H1 (cell line): ENCODE measurements at regions not wholly inside any gene's neighbourhood (a gene's known extent, or its start where the extent isn't known, plus 50 kb on each side); places are given as distances from the start of the nearest gene placed in this dataset.

Source experiments
- CTCF ChIA-PET: fragments of 300-600 bp; sonication (Branson Sonifier 250); formaldehyde crosslinking; loops from one replicate; lab custom pipeline; 2021; ENCODE audit not compliant: partially characterized antibody; lab: Charles Lee
- POLR2A ChIA-PET: fragments of 300-600 bp; sonication (Branson Sonifier 250); formaldehyde crosslinking; loops from one replicate; lab custom pipeline; 2021; ENCODE audit warnings: inconsistent platforms; ENCODE audit not compliant: partially characterized antibody; lab: Charles Lee
- DNase-seq, 2 experiments: peaks; one replicate each; pipeline versions ENCODE4 v3.0.0 to v3.0.0-alpha.2; 2010 to 2022; ENCODE audit warnings: low spot score in 2 of 2, low read depth in 1 of 2, mixed read lengths in 1 of 2
- FAIRE-seq: peaks from 2 replicates; lab custom pipeline; 2011; peaks lifted over from hg19 to GRCh38; lab: Jason Lieb, UNC
- H2AFZ ChIP-seq: 2 replicates; pipeline ENCODE4 v1.8.1; 2012; ENCODE audit warnings: low read length, inconsistent platforms
- H2AK5ac ChIP-seq: 2 replicates; pipeline ENCODE4 v1.6.1; 2013; ENCODE audit warnings: low read depth, low read length
- H2BK120ac ChIP-seq: replicated peaks from 2 replicates; pipeline ENCODE3; 2013; ENCODE audit warnings: low read depth, low read length, inconsistent platforms
- H2BK12ac ChIP-seq: 2 replicates; pipeline ENCODE4 v1.6.1; 2013; ENCODE audit warnings: low read depth, low read length
- H2BK15ac ChIP-seq: 2 replicates; pipeline ENCODE4 v1.6.1; 2013; ENCODE audit warnings: low read length
- H2BK20ac ChIP-seq: 2 replicates; pipeline ENCODE4 v1.6.1; 2013; ENCODE audit warnings: low read length
- H2BK5ac ChIP-seq: 2 replicates; pipeline ENCODE4 v1.6.1; 2013; ENCODE audit warnings: low read depth, low read length
- H3K14ac ChIP-seq: 2 replicates; pipeline ENCODE4 v1.6.1; 2013; ENCODE audit warnings: inconsistent platforms; ENCODE audit not compliant: insufficient read length
- H3K18ac ChIP-seq: 2 replicates; pipeline ENCODE4 v1.6.1; 2013; ENCODE audit warnings: low read length; ENCODE audit errors: extremely low read depth
- H3K23ac ChIP-seq: 2 replicates; pipeline ENCODE4 v1.6.1; 2013; ENCODE audit warnings: inconsistent platforms; ENCODE audit not compliant: insufficient read length
- H3K23me2 ChIP-seq: 2 replicates; pipeline ENCODE4 v1.6.1; 2013; ENCODE audit warnings: low read depth, low read length
- H3K27ac ChIP-seq: 2 replicates; pipeline ENCODE4 v1.6.1; 2011; ENCODE audit warnings: low read depth, low read length, inconsistent platforms
- H3K27me3 ChIP-seq, 4 experiments: replicated peaks in 1 of 4; 1 replicate in 1 of 4; 2 replicates in 3 of 4; pipeline versions ENCODE4 v1.6.1 to v1.8.1; 2011 to 2013; ENCODE audit warnings: low read length in 3 of 4, mild to moderate bottlenecking in 3 of 4, inconsistent platforms in 2 of 4, mixed read lengths in 2 of 4, moderate library complexity in 1 of 4; ENCODE audit not compliant: control insufficient read depth in 3 of 4, insufficient read depth in 3 of 4; ENCODE audit errors: extremely low read depth in 1 of 4
- H3K36me3 ChIP-seq, 4 experiments: 2 replicates each; pipeline versions ENCODE4 v1.6.1 to v1.8.1; 2011 to 2013; ENCODE audit warnings: mild to moderate bottlenecking in 4 of 4, low read length in 3 of 4, moderate library complexity in 2 of 4, control low read depth in 1 of 4, inconsistent platforms in 1 of 4; ENCODE audit not compliant: insufficient read depth in 4 of 4, control insufficient read depth in 2 of 4
- H3K4ac ChIP-seq: replicated peaks from 2 replicates; pipeline ENCODE3; 2013; ENCODE audit warnings: low read length, low read depth, mixed read lengths, inconsistent platforms; ENCODE audit not compliant: insufficient read length
- H3K4me1 ChIP-seq, 4 experiments: replicated peaks in 1 of 4; 1 replicate in 1 of 4; 2 replicates in 3 of 4; pipeline versions ENCODE4 v1.6.1 to v1.8.1; 2011 to 2013; ENCODE audit warnings: low read length in 3 of 4, inconsistent platforms in 2 of 4, mixed read lengths in 1 of 4; ENCODE audit not compliant: insufficient read depth in 4 of 4, control insufficient read depth in 3 of 4
- H3K4me2 ChIP-seq, 2 experiments: 2 replicates each; pipeline versions ENCODE4 v1.6.1 to v1.8.1; 2011 to 2013; ENCODE audit warnings: low read depth in 2 of 2, low read length in 2 of 2, control low read depth in 1 of 2, inconsistent platforms in 1 of 2, mild to moderate bottlenecking in 1 of 2; ENCODE audit not compliant: insufficient read depth in 1 of 2
- H3K4me3 ChIP-seq, 4 experiments: fragments of 200-600, 300-600 bp in 1 of 4; sonication (generic), shearing (Covaris generic), sonication (Bioruptor Twin) in 1 of 4; 2 replicates each; pipeline versions ENCODE4 v1.5.1 to v1.8.1; 2011 to 2016; ENCODE audit warnings: low read length in 4 of 4, low read depth in 3 of 4, control low read depth in 2 of 4, inconsistent platforms in 2 of 4, mild to moderate bottlenecking in 2 of 4, mixed read lengths in 1 of 4, moderate library complexity in 1 of 4; ENCODE audit not compliant: insufficient read depth in 2 of 4; ENCODE audit errors: extremely low read depth in 1 of 4
- H3K56ac ChIP-seq: replicated peaks from 2 replicates; pipeline ENCODE3; 2013; ENCODE audit warnings: low read depth, mild to moderate bottlenecking, mixed read lengths, low read length, inconsistent platforms; ENCODE audit not compliant: insufficient read length
- H3K79me1 ChIP-seq: 2 replicates; pipeline ENCODE4 v1.6.1; 2013; ENCODE audit warnings: low read depth, low read length, control low read depth
- H3K79me2 ChIP-seq, 2 experiments: 2 replicates each; pipeline versions ENCODE4 v1.6.1 to v1.8.1; 2012 to 2013; ENCODE audit warnings: low read length in 2 of 2, mild to moderate bottlenecking in 2 of 2, inconsistent platforms in 1 of 2; ENCODE audit not compliant: insufficient read depth in 2 of 2, control insufficient read depth in 1 of 2
- H3K9ac ChIP-seq, 4 experiments: replicated peaks in 1 of 4; 1 replicate in 1 of 4; 2 replicates in 3 of 4; pipeline versions ENCODE4 v1.6.1 to v1.8.1; 2011 to 2013; ENCODE audit warnings: low read depth in 3 of 4, low read length in 3 of 4, control low read depth in 2 of 4, mild to moderate bottlenecking in 2 of 4, moderate library complexity in 2 of 4, inconsistent platforms in 1 of 4; ENCODE audit errors: extremely low read depth in 1 of 4
- H3K9me3 ChIP-seq, 2 experiments: 2 replicates each; pipeline versions ENCODE4 v1.6.1 to v1.8.1; 2012 to 2013; ENCODE audit warnings: mild to moderate bottlenecking in 2 of 2, moderate library complexity in 2 of 2, control low read depth in 1 of 2, inconsistent platforms in 1 of 2, low read depth in 1 of 2, low read length in 1 of 2, mixed read lengths in 1 of 2; ENCODE audit not compliant: insufficient read depth in 2 of 2
- H4K20me1 ChIP-seq, 2 experiments: replicated peaks in 1 of 2; 2 replicates each; pipeline versions ENCODE3 to v1.8.1; 2011 to 2013; ENCODE audit warnings: inconsistent platforms in 2 of 2, low read length in 2 of 2, mild to moderate bottlenecking in 1 of 2; ENCODE audit not compliant: insufficient read depth in 2 of 2, control insufficient read depth in 1 of 2
- H4K5ac ChIP-seq: 2 replicates; pipeline ENCODE4 v1.6.1; 2013; ENCODE audit warnings: low read length, low read depth, mixed read lengths, inconsistent platforms; ENCODE audit not compliant: insufficient read length
- H4K8ac ChIP-seq: 2 replicates; pipeline ENCODE4 v1.8.0; 2013; ENCODE audit warnings: mild to moderate bottlenecking, moderate library complexity, low read length, inconsistent platforms; ENCODE audit not compliant: insufficient read depth; ENCODE audit errors: extremely low read depth
- H4K91ac ChIP-seq: replicated peaks from 2 replicates; pipeline ENCODE3; 2013; ENCODE audit warnings: low read length, mixed read lengths, inconsistent platforms; ENCODE audit not compliant: insufficient read length
- CBX8 ChIP-seq: fragments of 300-800, 300-1000 bp; sonication (generic); IDR thresholded peaks from 2 replicates; pipeline ENCODE4 v1.7.1; 2016; ENCODE audit warnings: low read depth, low read length, borderline replicate concordance
- KDM5A ChIP-seq: fragments of 200-600 bp; IDR thresholded peaks from 2 replicates; pipeline ENCODE4 v1.7.1; 2012; ENCODE audit warnings: mild to moderate bottlenecking, low read length, inconsistent platforms, mixed read lengths
- NANOG ChIP-seq: IDR thresholded peaks from 2 replicates; pipeline ENCODE4 v1.6.1; 2011; ENCODE audit warnings: low read length, low read depth, mild to moderate bottlenecking, inconsistent platforms; ENCODE audit not compliant: insufficient read depth, poor library complexity, severe bottlenecking
- RFX5 ChIP-seq: IDR thresholded peaks from 2 replicates; pipeline ENCODE4 v1.6.1; 2011; ENCODE audit warnings: low read depth, low read length, improper control_type of control experiment, borderline replicate concordance
- SIRT6 ChIP-seq: IDR thresholded peaks from one replicate; pipeline ENCODE4 v1.7.1; 2012; ENCODE audit warnings: low read length, inconsistent platforms
- WGBS, 2 experiments: shearing (Covaris generic) in 1 of 2; methylation state at CpG; one replicate each; pipeline versions ENCODE4 v1.1.6 to v1.1.7; 2013 to 2015; ENCODE audit warnings: low lambda C conversion rate in 2 of 2, mixed read lengths in 2 of 2, inconsistent platforms in 1 of 2, low coverage in 1 of 2, missing lambda C conversion rate in 1 of 2; ENCODE audit not compliant: insufficient replicate concordance in 2 of 2, insufficient coverage in 1 of 2, insufficient read length in 1 of 2; ENCODE audit errors: extremely low coverage in 1 of 2, missing lambda C conversion rate in 1 of 2; 5-methylcytosine and 5-hydroxymethylcytosine counted together

DNA sequence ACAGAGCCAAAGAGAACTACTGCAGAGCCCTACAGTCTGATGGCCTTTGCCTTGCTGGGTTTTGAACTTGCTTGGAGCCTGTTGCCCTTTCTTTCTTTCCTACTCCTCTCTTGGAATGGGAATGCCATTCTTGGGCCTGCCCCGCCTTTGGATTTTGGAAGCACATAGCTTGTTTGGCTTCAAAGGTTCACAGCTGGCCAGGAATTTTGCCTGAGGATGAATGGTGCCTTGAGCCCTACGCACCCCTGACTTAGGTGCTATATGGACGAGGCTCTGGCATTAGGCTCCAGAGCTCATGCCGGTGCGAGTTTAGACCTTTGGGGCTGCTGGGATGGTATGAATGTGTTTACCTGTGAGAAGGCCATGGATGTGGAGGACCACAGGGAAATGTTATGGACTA is 663.3 kb upstream of the HS6ST1 start:
- TF ChIP-seq KDM5A = no peak
- no peak for TF ChIP-seq RFX5
- TF ChIP-seq CBX8 = no peak
- no peak for TF ChIP-seq SIRT6
- no peak for TF ChIP-seq NANOG
- Histone ChIP-seq H2BK15ac (no peak overlapping the region), H3K18ac (no peak overlapping the region), H3K4me1 (no peaks in the 10 kb centered on the region), H3K9ac (no peak overlapping the region), H2AFZ (no peak overlapping the region), H2BK5ac (no peak overlapping the region), H2BK120ac (no peak overlapping the region), H3K4me3 (no peak overlapping the region), H2AK5ac (no peak overlapping the region), H3K14ac (no peak overlapping the region), H3K4ac (no peak overlapping the region), H3K27ac (no peak overlapping the region), H4K8ac (no peak overlapping the region), H3K27me3 (no peaks in the 10 kb centered on the region), H3K23ac (no peak overlapping the region), H3K79me2 (no peaks in the 10 kb centered on the region), H3K23me2 (no peaks in the 10 kb centered on the region), H3K36me3 (no peaks in the 10 kb centered on the region), H2BK20ac (no peak overlapping the region), H4K5ac (no peak overlapping the region), H3K79me1 (no peaks in the 10 kb centered on the region), H3K56ac (no peak overlapping the region), H4K91ac (no peak overlapping the region), H3K4me2 (no peak overlapping the region), H4K20me1 (no peaks in the 10 kb centered on the region), H2BK12ac (no peak overlapping the region), H3K9me3 (no peaks in the 10 kb centered on the region)
- POLR2A ChIA-PET = no interaction called here
- FAIRE-seq (no peak), DNase-seq (no peak)
- WGBS, 2 experiments = 81% methylated on average over 5 of the region's 5 CpGs; no CpG with 5 or more reads in 1 of the 2 experiments
- CTCF ChIA-PET = no interaction called here
